Suprapubic skin (tissue), 4 donors: ENCODE measurements at regions not wholly inside any gene's neighbourhood (a gene's known extent, or its start where the extent isn't known, plus 50 kb on each side); places are given as distances from the start of the nearest gene placed in this dataset.

Experiments used
- DNase-seq, 2 donors: peaks; one replicate each; pipeline ENCODE4 v3.0.0-alpha.2; 2019; ENCODE audit warnings: low spot score in 2 of 2
- H3K27ac ChIP-seq: fragments of 200-600 bp; sonication (generic); one replicate; pipeline ENCODE4 v1.5.1; 2019
- H3K27me3 ChIP-seq: fragments of 200-600 bp; sonication (generic); one replicate; pipeline ENCODE4 v1.5.1; 2019
- H3K36me3 ChIP-seq: fragments of 200-600 bp; sonication (generic); one replicate; pipeline ENCODE4 v1.5.1; 2019
- H3K4me1 ChIP-seq: fragments of 200-600 bp; sonication (generic); one replicate; pipeline ENCODE4 v1.5.1; 2019
- H3K4me3 ChIP-seq: fragments of 200-600 bp; sonication (generic); one replicate; pipeline ENCODE4 v1.5.1; 2019; ENCODE audit warnings: mild to moderate bottlenecking
- H3K9me3 ChIP-seq: fragments of 200-600 bp; sonication (generic); one replicate; pipeline ENCODE4 v1.5.1; 2019
- EP300 ChIP-seq: sonication (generic); formaldehyde crosslinking; IDR thresholded peaks from one replicate; pipeline ENCODE4 v1.6.1; 2017; ENCODE audit warnings: antibody characterized with exemption
- POLR2A ChIP-seq, 2 donors: fragments of 450-650 bp; IDR thresholded peaks; one replicate each; pipeline ENCODE4 v1.6.1; 2017; ENCODE audit warnings: antibody characterized with exemption in 2 of 2, mild to moderate bottlenecking in 2 of 2, moderate library complexity in 2 of 2
- POLR2AphosphoS5 ChIP-seq, 3 donors: sonication (generic); formaldehyde crosslinking; IDR thresholded peaks; one replicate each; pipeline ENCODE4 v1.6.1; 2017; ENCODE audit warnings: antibody characterized with exemption in 3 of 3
- WGBS: methylation state at CpG from one replicate; pipeline ENCODE4 v1.1.5; 2018; 5-methylcytosine and 5-hydroxymethylcytosine counted together
- TF ChIP-seq, protein P1 (sequence below), 2 donors: fragments of 200-600 bp in 1 of 2; fragments of 450-650 bp in 1 of 2; sonication (generic) in 1 of 2; IDR thresholded peaks; one replicate each; pipeline ENCODE4 v1.5.1; 2016 to 2019; ENCODE audit warnings: antibody characterized with exemption in 2 of 2, mild to moderate bottlenecking in 1 of 2, moderate library complexity in 1 of 2

GRCh38 chr2:215615803-215616174 is 179.9 kb upstream of the FN1 start:
- H3K27ac ChIP-seq = no peak overlapping the region
- WGBS = 75% methylated on average over 3 of the region's 3 CpGs
- no peaks in the 10 kb centered on the region for H3K9me3 ChIP-seq
- DNase-seq = no peak
- TF ChIP-seq POLR2A (IDR thresholded peaks at IDR 0.05) = no peak
- no peak for TF ChIP-seq POLR2AphosphoS5 (IDR thresholded peaks at IDR 0.05)
- TF ChIP-seq, protein P1, sequence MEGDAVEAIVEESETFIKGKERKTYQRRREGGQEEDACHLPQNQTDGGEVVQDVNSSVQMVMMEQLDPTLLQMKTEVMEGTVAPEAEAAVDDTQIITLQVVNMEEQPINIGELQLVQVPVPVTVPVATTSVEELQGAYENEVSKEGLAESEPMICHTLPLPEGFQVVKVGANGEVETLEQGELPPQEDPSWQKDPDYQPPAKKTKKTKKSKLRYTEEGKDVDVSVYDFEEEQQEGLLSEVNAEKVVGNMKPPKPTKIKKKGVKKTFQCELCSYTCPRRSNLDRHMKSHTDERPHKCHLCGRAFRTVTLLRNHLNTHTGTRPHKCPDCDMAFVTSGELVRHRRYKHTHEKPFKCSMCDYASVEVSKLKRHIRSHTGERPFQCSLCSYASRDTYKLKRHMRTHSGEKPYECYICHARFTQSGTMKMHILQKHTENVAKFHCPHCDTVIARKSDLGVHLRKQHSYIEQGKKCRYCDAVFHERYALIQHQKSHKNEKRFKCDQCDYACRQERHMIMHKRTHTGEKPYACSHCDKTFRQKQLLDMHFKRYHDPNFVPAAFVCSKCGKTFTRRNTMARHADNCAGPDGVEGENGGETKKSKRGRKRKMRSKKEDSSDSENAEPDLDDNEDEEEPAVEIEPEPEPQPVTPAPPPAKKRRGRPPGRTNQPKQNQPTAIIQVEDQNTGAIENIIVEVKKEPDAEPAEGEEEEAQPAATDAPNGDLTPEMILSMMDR (IDR thresholded peaks at IDR 0.05) = no peak
- no peak for TF ChIP-seq EP300
- no peak overlapping the region for H3K4me3 ChIP-seq
- H3K4me1 ChIP-seq = peaks cover 4% of the 10 kb centered on the region
- H3K36me3 ChIP-seq = no peaks in the 10 kb centered on the region
- H3K27me3 ChIP-seq = no peaks in the 10 kb centered on the region

GRCh38 chr2:215615067-215615802 is 179.4 kb upstream of the FN1 start:
- no peaks in the 10 kb centered on the region for H3K27me3 ChIP-seq
- H3K4me1 ChIP-seq = peaks cover 4% of the 10 kb centered on the region
- WGBS = 91% methylated on average over 11 of the region's 32 CpGs
- H3K4me3 ChIP-seq = no peak overlapping the region
- H3K36me3 ChIP-seq = no peaks in the 10 kb centered on the region
- no peak overlapping the region for H3K27ac ChIP-seq
- no peaks in the 10 kb centered on the region for H3K9me3 ChIP-seq
- TF ChIP-seq, protein P1 (IDR thresholded peaks at IDR 0.05) = no peak
- no peak for TF ChIP-seq POLR2A (IDR thresholded peaks at IDR 0.05)
- no peak for TF ChIP-seq POLR2AphosphoS5 (IDR thresholded peaks at IDR 0.05)
- TF ChIP-seq EP300 = no peak
- no peak for DNase-seq

DNA sequence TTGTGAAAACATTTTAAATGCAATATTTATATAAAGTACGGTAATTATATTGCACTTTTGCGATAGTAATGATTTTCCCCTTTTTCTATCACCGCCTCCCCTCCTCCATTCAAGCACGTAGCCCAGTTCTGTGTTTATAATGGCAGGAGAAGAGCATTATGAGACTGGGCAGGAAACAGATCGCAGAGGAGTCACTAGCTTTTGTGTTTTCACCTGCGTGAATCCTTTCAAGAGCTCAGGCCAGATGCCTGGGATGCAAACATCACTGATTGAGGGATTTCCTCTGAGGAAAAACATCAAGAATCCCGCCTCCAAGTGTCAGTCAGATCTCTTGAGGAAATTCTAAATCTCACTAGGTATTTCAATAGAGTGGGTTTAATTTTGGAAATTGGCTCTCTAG is 178.4 kb upstream of the FN1 start:
- 97% methylated on average over 7 of the region's 7 CpGs for WGBS
- Histone ChIP-seq H3K36me3 (no peaks in the 10 kb centered on the region), H3K4me3 (no peak overlapping the region), H3K9me3 (no peaks in the 10 kb centered on the region), H3K27me3 (no peaks in the 10 kb centered on the region), H3K4me1 (no peaks in the 10 kb centered on the region), H3K27ac (no peak overlapping the region)
- no peak for DNase-seq
- TF ChIP-seq EP300 (no peak), POLR2A (IDR thresholded peaks at IDR 0.05) (no peak), POLR2AphosphoS5 (IDR thresholded peaks at IDR 0.05) (no peak)
- TF ChIP-seq, protein P1 (IDR thresholded peaks at IDR 0.05) = no peak

DNA sequence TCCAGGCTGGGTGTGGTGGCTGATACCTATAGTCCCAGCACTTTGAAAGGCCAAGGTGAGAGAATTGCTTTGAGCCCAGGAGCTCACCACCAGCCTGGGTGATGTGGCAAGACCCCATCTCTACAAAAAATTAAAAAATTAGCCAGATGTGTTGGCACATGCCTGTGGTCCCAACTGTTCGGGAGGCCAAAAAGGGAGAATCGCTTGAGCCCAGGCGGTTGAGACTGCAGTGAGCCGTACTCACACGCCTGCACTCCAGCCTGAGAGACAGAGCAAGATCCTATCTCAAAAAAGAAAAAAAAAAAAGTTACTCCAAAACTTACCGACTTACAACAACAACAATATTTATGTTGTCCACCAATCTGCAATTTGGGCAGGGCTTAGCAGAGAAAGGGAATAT is 178.0 kb upstream of the FN1 start:
- Histone ChIP-seq H3K9me3 (no peaks in the 10 kb centered on the region), H3K36me3 (no peaks in the 10 kb centered on the region), H3K27ac (no peak overlapping the region), H3K4me1 (no peaks in the 10 kb centered on the region), H3K27me3 (no peaks in the 10 kb centered on the region), H3K4me3 (no peak overlapping the region)
- no peak for DNase-seq
- WGBS = 91% methylated on average over 6 of the region's 6 CpGs
- TF ChIP-seq POLR2A (IDR thresholded peaks at IDR 0.05) (no peak), EP300 (no peak), POLR2AphosphoS5 (IDR thresholded peaks at IDR 0.05) (no peak)
- TF ChIP-seq, protein P1 (IDR thresholded peaks at IDR 0.05) = no peak

GRCh38 chr2:215613280-215613679 is 177.4 kb upstream of the FN1 start:
- 81% methylated on average over 6 of the region's 8 CpGs for WGBS
- no peak for TF ChIP-seq EP300
- no peak for TF ChIP-seq POLR2A (IDR thresholded peaks at IDR 0.05)
- TF ChIP-seq, protein P1 (IDR thresholded peaks at IDR 0.05) = no peak
- TF ChIP-seq POLR2AphosphoS5 (IDR thresholded peaks at IDR 0.05) = no peak
- H3K27me3 ChIP-seq = no peaks in the 10 kb centered on the region
- DNase-seq = no peak
- no peaks in the 10 kb centered on the region for H3K4me1 ChIP-seq
- H3K27ac ChIP-seq = no peak overlapping the region
- no peaks in the 10 kb centered on the region for H3K9me3 ChIP-seq
- no peak overlapping the region for H3K4me3 ChIP-seq
- no peaks in the 10 kb centered on the region for H3K36me3 ChIP-seq
